AG10803 (cell line): ENCODE measurements at regions not wholly inside any gene's neighbourhood (a gene's known extent, or its start where the extent isn't known, plus 50 kb on each side); places are given as distances from the start of the nearest gene placed in this dataset.
A peak's percentile ranks its signal among the peaks of the same experiment; 100 is the strongest.

Experiments used
- DNase-seq: peaks from one replicate; pipeline ENCODE4 v3.0.0; 2010; ENCODE audit warnings: low read depth
- H3K4me3 ChIP-seq: 2 replicates; pipeline ENCODE4 v1.5.1; 2011; ENCODE audit warnings: mild to moderate bottlenecking, low read length, control low read depth
- CTCF ChIP-seq: conservative IDR thresholded peaks from 2 replicates; pipeline ENCODE4 v1.5.1; 2011; ENCODE audit warnings: mild to moderate bottlenecking, low read length, control low read depth, inconsistent platforms

DNA sequence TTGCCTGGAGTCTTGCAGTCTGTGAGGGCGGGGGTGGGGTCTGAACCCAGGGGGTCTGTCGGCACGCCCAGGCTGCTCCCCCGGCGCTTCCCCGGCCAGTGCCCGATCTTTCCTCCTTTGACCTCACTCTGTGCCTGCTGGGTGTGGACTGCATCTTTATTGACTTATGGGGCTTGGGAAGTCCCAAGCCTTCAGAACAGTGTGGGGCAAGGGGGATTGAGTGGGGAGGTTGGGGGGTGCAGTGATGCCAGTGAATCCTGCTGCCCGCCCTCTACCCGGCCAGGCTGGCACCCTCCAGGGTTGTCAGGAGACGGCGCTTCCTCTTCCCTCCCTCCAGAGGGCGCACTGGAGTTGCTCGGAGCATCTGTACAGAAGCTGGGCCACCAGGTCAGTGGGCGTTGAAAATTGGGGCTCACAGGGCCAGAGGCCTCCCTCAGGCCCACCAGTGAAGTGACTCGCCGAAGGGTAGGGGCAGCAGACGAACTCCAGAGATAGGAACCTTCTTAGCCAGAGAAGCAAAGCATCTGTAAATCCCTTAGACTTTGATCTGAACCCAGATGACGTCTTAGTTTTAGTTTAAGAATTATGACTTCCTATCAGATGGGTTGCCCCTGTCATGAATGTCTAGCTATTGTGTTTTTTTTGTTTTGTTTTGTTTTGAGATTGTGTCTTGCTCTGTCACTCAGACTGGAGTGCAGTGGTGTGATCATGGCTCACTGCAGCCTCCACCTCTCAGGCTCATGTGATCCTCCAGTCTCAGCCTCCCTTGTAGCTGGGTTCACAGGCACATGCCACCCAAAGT is 184.8 kb upstream of the CIBAR2 start:
- H3K4me3 ChIP-seq, result no peak overlapping the region
- DNase-seq, result peak; percentile 29
- TF ChIP-seq CTCF, result peak; percentile 76

GRCh38 chr16:85297881-85298280 is 185.6 kb upstream of the CIBAR2 start:
- TF ChIP-seq CTCF, result no peak
- DNase-seq, result no peak

DNA sequence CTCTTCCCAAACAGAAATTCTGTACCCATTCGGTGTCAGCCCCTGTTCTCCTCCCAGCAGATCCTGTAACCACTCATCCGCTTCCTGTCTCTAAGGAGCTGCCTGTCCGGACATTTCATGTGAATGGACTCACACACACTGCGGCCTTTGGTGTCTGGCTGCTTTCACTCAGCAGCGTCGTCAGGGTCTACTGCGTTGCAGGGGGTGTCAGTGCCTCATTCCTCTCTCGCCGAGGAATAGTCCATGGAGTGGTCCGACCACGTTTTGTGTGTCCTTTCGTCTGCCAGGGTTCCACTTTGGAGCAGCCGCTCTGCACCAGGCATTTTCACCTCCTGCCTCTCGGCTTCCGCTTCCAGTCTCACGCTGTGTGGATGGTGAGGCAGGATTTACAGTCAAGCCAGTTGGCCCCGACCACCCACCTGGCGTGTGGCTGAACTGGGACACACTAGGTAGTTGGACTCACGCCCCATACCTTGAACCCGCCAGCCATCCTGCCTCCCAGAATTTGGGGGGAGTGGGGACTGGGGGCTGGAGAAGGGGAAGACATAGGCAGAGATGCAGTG is 188.2 kb upstream of the CIBAR2 start:
- no peak for DNase-seq
- no peak overlapping the region for H3K4me3 ChIP-seq
- no peak for TF ChIP-seq CTCF

More at GRCh38 chr16:85297881-85298280, 185.6 kb upstream of the CIBAR2 start:
- no peak overlapping the region for H3K4me3 ChIP-seq

DNA sequence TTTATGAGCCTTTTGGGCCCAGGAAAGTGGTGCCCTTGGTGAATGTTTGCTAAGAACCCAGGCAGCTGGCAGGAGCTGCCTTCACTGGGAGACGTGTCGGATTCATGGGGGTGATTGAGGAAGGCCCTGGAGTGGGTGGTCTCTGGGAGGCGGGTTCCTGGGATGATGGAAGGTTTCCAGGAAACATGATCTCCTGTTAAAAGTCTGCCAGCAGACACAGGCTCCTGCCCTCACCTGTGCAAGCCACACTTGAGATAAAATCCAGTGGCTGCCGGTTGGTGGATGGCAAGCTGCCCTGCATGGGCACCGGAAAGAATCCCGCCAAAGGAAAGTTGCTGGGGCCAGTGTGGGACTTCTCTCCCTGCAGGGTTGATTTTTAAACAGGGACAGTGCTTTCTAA is 189.0 kb upstream of the CIBAR2 start:
- no peak overlapping the region for H3K4me3 ChIP-seq
- DNase-seq, result no peak
- TF ChIP-seq CTCF, result no peak

DNA sequence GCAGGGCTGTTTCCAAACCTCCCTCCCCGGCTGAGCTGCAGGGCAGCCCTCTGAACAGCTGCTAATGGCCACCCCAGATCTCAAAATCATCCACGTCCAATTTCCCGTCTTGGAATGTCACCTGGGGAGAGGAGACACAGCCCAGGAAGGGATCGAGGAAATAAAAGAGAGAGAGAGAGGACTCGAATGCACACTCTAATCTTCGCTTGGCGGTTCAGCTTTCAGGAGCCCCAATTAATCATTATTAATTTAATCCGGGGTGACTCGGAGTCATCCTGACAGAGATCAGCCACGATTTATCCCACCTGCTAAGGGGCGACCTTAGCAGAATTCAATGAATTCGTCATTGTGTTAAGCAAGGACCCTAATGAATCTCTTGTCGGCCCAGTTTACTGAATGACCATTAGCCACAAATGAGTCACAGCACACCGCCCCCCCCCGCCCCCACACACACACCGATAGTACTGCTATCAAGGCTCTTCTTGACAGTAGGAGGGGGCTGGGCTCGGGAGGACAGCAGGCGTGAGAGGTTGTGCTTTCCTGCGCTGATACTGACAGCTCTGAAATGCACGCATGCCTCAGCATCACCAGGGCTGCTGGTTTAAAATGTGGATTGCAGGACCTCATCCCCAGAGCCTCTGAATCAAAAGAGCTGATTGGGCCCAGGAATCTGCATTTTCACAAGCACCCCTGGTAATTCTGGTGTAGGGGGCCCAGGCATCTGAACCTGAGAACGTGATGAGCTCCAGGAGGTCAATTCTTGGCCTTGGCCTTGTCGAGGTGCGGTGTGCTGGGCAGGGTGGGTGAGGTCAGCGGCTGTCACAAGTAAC is 190.0 kb upstream of the CIBAR2 start:
- DNase-seq, result peak; percentile 30
- TF ChIP-seq CTCF, result no peak
- no peak overlapping the region for H3K4me3 ChIP-seq

DNA sequence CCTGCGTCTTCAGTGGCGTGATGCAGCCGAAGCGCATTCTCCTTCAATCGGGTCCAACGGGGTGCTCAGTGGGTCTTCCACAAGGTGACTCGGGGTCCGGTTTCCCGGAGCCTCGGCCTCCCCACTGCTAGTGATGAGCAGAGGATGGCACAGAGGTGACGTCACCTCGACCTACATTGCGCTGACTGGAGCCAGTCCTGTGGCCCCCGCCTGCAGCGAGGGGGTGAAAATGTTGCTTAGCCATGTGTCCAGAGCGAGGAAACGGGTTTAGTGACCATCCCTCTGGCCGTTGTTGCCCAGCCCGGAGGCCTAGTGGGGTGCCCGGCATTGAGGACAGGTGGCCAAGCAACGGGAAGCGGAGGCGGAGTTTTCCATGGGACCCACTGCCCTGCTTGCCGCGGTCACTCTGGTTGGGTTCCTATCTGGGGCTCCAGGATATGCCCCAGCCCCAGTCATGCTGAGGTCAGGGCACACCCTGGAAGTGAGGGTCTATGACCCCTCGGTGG is 190.6 kb upstream of the CIBAR2 start:
- no peak for TF ChIP-seq CTCF
- DNase-seq, result no peak
- no peak overlapping the region for H3K4me3 ChIP-seq
